ENCODE measurements at regions not wholly inside any gene's neighbourhood (a gene's known extent, or its start where the extent isn't known, plus 50 kb on each side); places are given as distances from the start of the nearest gene placed in this dataset.

DNA sequence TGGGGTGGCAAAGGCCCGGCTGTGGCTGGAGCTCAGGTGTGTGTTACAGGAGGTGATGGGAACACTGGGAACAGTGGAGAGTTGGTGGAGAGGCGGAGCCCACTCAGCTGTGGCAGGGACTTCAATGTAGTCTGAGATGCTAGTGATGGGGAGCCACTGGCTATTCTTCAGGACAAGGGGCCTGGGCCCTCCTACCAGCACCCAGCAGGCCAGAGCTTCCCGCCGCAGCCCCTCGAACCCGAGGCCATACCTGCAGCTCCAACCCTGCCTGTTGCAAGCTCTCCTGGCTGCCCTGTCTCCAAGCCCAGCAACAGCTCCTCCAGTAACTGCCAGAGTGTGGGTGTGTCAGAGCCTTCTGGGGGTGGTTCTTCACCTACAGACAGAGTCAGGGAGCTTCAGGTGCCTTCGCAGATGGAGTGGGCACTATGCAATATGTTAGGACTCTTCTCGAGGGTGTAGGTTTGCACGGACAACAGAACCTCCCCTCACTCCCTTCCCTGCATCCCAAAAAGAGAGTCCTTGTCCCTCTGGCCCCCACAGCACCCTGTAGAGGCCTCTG, 146.2 kb upstream of the MLN start:
- Histone ChIP-seq H3K36me3 (ENCODE audit: control insufficient read depth, low read length) (no peaks in the 10 kb centered on the region), H3K9me2 (replicated peaks; ENCODE audit: control insufficient read depth, low read length) (no peaks in the 10 kb centered on the region), H4K20me1 (ENCODE audit: control insufficient read depth, insufficient read depth, low read depth, low read length) (no peaks in the 10 kb centered on the region), H3K4me1 (ENCODE audit: control insufficient read depth, low read length) (no peaks in the 10 kb centered on the region), H3K27me3 (ENCODE audit: control insufficient read depth, low read length) (no peaks in the 10 kb centered on the region; the same call in 1 of the 2 replicates), H3K4me2 (ENCODE audit: low read length) (no peak overlapping the region), H3K4me3 (ENCODE audit: low read length) (no peak overlapping the region), H3K79me2 (ENCODE audit: control insufficient read depth, low read length) (no peaks in the 10 kb centered on the region), H3F3A (ENCODE audit: control insufficient read depth, insufficient read depth) (no peaks in the 10 kb centered on the region), H3K27ac (ENCODE audit: low read depth, low read length) (no peak overlapping the region), H3K9me3 (ENCODE audit: control insufficient read depth, insufficient read depth, low read length) (no peaks in the 10 kb centered on the region)
- no peak for TF ChIP-seq EZH2phosphoT487 (IDR thresholded peaks at IDR 0.05; ENCODE audit: borderline replicate concordance, low read length)
- TF ChIP-seq, protein P1, sequence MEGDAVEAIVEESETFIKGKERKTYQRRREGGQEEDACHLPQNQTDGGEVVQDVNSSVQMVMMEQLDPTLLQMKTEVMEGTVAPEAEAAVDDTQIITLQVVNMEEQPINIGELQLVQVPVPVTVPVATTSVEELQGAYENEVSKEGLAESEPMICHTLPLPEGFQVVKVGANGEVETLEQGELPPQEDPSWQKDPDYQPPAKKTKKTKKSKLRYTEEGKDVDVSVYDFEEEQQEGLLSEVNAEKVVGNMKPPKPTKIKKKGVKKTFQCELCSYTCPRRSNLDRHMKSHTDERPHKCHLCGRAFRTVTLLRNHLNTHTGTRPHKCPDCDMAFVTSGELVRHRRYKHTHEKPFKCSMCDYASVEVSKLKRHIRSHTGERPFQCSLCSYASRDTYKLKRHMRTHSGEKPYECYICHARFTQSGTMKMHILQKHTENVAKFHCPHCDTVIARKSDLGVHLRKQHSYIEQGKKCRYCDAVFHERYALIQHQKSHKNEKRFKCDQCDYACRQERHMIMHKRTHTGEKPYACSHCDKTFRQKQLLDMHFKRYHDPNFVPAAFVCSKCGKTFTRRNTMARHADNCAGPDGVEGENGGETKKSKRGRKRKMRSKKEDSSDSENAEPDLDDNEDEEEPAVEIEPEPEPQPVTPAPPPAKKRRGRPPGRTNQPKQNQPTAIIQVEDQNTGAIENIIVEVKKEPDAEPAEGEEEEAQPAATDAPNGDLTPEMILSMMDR (IDR thresholded peaks at IDR 0.05; ENCODE audit: low read depth, low read length, poor library complexity, severe bottlenecking): no peak

DNA sequence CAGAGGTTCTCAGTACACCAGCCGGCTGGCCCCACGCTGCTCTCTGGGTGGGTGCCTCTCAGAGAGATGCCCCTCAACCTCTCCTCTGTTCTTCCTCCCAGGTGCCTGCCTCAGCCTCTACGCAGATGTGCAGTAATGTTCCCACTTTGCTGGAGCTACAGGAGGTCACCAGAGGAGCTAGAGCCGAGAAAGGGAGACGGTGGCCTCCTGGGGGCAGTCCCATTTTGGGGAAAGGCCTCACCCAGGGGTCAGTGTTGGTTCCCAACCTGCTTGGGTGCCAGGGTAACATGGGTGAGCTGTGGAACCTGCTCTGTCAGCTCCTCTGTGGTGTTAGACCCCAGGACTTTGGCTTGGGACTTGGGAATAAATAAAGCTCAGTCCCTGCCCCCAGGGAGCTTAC, 145.3 kb upstream of the MLN start:
- no peak for TF ChIP-seq EZH2phosphoT487 (IDR thresholded peaks at IDR 0.05; ENCODE audit: borderline replicate concordance, low read length)
- TF ChIP-seq, protein P1 (IDR thresholded peaks at IDR 0.05; ENCODE audit: low read depth, low read length, poor library complexity, severe bottlenecking): no peak
- Histone ChIP-seq H3K9me3 (ENCODE audit: control insufficient read depth, insufficient read depth, low read length) (no peaks in the 10 kb centered on the region), H3K4me2 (ENCODE audit: low read length) (no peak overlapping the region), H3F3A (ENCODE audit: control insufficient read depth, insufficient read depth) (no peaks in the 10 kb centered on the region), H3K27ac (ENCODE audit: low read depth, low read length) (no peak overlapping the region), H3K79me2 (ENCODE audit: control insufficient read depth, low read length) (no peaks in the 10 kb centered on the region), H3K4me1 (ENCODE audit: control insufficient read depth, low read length) (no peaks in the 10 kb centered on the region), H3K9me2 (replicated peaks; ENCODE audit: control insufficient read depth, low read length) (no peaks in the 10 kb centered on the region), H3K4me3 (ENCODE audit: low read length) (no peak overlapping the region), H3K36me3 (ENCODE audit: control insufficient read depth, low read length) (no peaks in the 10 kb centered on the region), H3K27me3 (ENCODE audit: control insufficient read depth, low read length) (no peaks in the 10 kb centered on the region; the same call in 1 of the 2 replicates), H4K20me1 (ENCODE audit: control insufficient read depth, insufficient read depth, low read depth, low read length) (no peaks in the 10 kb centered on the region)

DNA sequence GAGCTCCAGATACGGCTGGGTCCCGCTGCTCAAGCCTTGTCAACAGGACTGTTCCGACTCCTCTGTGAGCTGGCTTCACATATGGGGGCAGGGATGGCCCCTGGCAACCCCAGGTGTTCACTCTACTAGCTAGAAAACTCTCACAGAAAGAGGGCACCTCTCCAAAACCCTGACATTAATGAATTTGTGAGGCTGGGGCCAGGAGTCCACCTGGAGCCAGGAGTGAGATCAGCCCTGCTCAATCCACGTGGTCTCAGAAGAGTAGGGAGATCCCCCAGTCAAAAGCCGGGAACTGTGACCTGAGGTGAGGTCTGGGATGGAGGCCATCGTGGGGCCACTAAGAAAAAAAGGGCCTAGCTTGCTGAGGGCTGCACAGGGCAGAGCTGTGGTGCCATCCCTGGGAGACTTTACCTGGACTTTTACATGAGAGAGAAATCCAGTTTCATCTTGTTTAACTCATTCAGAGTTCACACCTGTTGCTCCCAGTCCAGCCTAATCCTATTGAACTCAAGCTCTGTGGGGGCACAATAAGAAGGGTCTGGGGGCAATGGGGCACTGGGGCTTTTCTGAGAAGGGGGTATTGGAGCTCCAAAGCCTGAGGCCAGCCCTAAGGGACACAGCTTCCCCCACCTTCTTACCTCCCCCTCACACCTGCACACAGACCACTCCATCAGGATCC, 144.3 kb upstream of the MLN start:
- Histone ChIP-seq H3K4me3 (ENCODE audit: low read length) (no peak overlapping the region), H3K27ac (ENCODE audit: low read depth, low read length) (no peak overlapping the region), H3K9me2 (replicated peaks; ENCODE audit: control insufficient read depth, low read length) (no peaks in the 10 kb centered on the region), H3K4me1 (ENCODE audit: control insufficient read depth, low read length) (no peaks in the 10 kb centered on the region), H3K79me2 (ENCODE audit: control insufficient read depth, low read length) (no peaks in the 10 kb centered on the region), H3K9me3 (ENCODE audit: control insufficient read depth, insufficient read depth, low read length) (no peaks in the 10 kb centered on the region), H3K27me3 (ENCODE audit: control insufficient read depth, low read length) (peaks cover 5% of the 10 kb centered on the region), H3K36me3 (ENCODE audit: control insufficient read depth, low read length) (no peaks in the 10 kb centered on the region), H3K4me2 (ENCODE audit: low read length) (no peak overlapping the region), H3F3A (ENCODE audit: control insufficient read depth, insufficient read depth) (no peaks in the 10 kb centered on the region), H4K20me1 (ENCODE audit: control insufficient read depth, insufficient read depth, low read depth, low read length) (no peaks in the 10 kb centered on the region)
- TF ChIP-seq EZH2phosphoT487 (IDR thresholded peaks at IDR 0.05; ENCODE audit: borderline replicate concordance, low read length): no peak
- TF ChIP-seq, protein P1 (IDR thresholded peaks at IDR 0.05; ENCODE audit: low read depth, low read length, poor library complexity, severe bottlenecking): no peak
